ENCODE measurements at regions not wholly inside any gene's neighbourhood (a gene's known extent, or its start where the extent isn't known, plus 50 kb on each side); places are given as distances from the start of the nearest gene placed in this dataset.
"Not testable (repeated sequence)": the region's sequence is repeated elsewhere in the genome, so short reads cannot be mapped to it uniquely, and the experiment has no call there.

GRCh38 chr6:111925296-111925695 lies 52.0 kb upstream of the FYN start:
- TF ChIP-seq CTCF (IDR thresholded peaks at IDR 0.05; ENCODE audit: low read depth, low read length, missing control alignments) = no peak
- peak; percentile 30 for DNase-seq (ENCODE audit: extremely low read depth, low read depth)
- H3K4me3 ChIP-seq (replicated peaks; ENCODE audit: low read depth, low read length) = no peak overlapping the region

GRCh38 chr6:111926731-111927302 lies 53.6 kb upstream of the FYN start:
- H3K4me3 ChIP-seq (replicated peaks; ENCODE audit: low read depth, low read length) = no peak overlapping the region
- no peak for DNase-seq (ENCODE audit: extremely low read depth, low read depth)
- TF ChIP-seq CTCF (IDR thresholded peaks at IDR 0.05; ENCODE audit: low read depth, low read length, missing control alignments) = no peak

- H3K4me3 ChIP-seq (replicated peaks; ENCODE audit: low read depth, low read length) = no peak overlapping the region
- no peak for TF ChIP-seq CTCF (IDR thresholded peaks at IDR 0.05; ENCODE audit: low read depth, low read length, missing control alignments)
- DNase-seq (ENCODE audit: extremely low read depth, low read depth) = no peak
Measured at GRCh38 chr6:111927321-111927720, 54.1 kb upstream of the FYN start.

- no peak for TF ChIP-seq CTCF (IDR thresholded peaks at IDR 0.05; ENCODE audit: low read depth, low read length, missing control alignments)
- no peak overlapping the region for H3K4me3 ChIP-seq (replicated peaks; ENCODE audit: low read depth, low read length)
- DNase-seq (ENCODE audit: extremely low read depth, low read depth) = no peak
Measured at GRCh38 chr6:111928139-111928538, 54.9 kb upstream of the FYN start.

DNA sequence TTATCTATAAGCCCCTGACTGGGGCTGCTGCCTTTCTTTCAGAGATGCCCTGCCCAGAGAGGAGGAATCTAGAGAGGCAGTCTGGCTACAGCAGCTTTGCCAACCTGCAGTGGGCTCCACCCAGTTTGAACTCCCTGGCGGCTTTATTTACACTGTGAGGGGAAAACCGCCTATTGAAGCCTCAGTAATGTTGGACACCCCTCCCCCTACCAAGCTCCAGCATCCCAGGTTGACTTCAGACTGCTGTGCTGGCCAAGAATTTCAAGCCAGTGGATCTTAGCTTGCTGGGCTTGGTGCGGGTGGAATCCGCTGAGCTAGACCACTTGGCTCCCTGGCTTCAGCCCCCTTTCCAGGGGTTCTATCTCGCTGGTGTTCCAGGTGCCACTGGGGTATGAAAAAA lies 61.4 kb upstream of the FYN start:
- DNase-seq (ENCODE audit: extremely low read depth, low read depth); H3K4me3 ChIP-seq (replicated peaks; ENCODE audit: low read depth, low read length): not testable (repeated sequence)

GRCh38 chr6:111936718-111937117 lies 63.5 kb upstream of the FYN start:
- no peak for TF ChIP-seq CTCF (IDR thresholded peaks at IDR 0.05; ENCODE audit: low read depth, low read length, missing control alignments)
- H3K4me3 ChIP-seq (replicated peaks; ENCODE audit: low read depth, low read length) = no peak overlapping the region
- DNase-seq (ENCODE audit: extremely low read depth, low read depth) = no peak

DNA sequence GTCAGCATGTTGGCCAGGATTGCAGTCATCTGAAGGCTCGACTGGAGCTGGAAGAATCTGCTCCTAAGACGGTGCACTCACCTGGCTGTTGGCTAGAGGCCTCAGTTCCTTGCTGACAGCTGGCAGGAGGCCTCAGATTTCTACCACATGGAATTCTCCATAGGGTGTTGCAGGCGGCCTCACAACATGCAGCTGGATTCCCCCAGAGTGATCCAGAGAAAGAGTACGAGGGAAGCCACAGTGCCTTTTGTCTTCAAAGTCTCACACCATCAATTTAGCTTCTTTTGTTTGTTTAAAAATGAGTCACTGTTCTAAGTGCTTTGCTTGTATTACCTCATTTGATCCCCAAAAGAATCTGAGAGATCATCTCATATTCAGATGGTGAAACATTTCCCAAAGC lies 65.5 kb upstream of the FYN start:
- no peak overlapping the region for H3K4me3 ChIP-seq (replicated peaks; ENCODE audit: low read depth, low read length)
- no peak for TF ChIP-seq CTCF (IDR thresholded peaks at IDR 0.05; ENCODE audit: low read depth, low read length, missing control alignments)
- peak; percentile 67 for DNase-seq (ENCODE audit: extremely low read depth, low read depth)
